HCT116 (cell line): ENCODE measurements at regions not wholly inside any gene's neighbourhood (a gene's known extent, or its start where the extent isn't known, plus 50 kb on each side); places are given as distances from the start of the nearest gene placed in this dataset.

Experiments
- ATAC-seq: fragments of 200-7000 bp; cut with Tn5 transposase; 2 replicates; pipeline ENCODE4 v1.9.1; 2020; ENCODE audit warnings: mild to moderate bottlenecking, moderate library complexity
- BruUV-seq: library from RNA; stranded (reverse); fragments of 400-500 nt; replicated peaks from 2 replicates; lab custom pipeline; 2021; lab: Mats Ljungman, UMichigan
- CTCF ChIA-PET: fragments of 300-600 bp; sonication (Branson Sonifier 250); formaldehyde crosslinking; loops from one replicate; lab custom pipeline; 2021; ENCODE audit warnings: antibody characterized with exemption; lab: Charles Lee
- POLR2A ChIA-PET: fragments of 300-600, 350-600 bp; sonication (Branson Sonifier 250); formaldehyde crosslinking; loops from one replicate; lab custom pipeline; 2021; ENCODE audit warnings: antibody characterized with exemption; lab: Charles Lee
- RAD21 ChIA-PET, 2 experiments: fragments of 300-600 bp; sonication (Branson Sonifier 250); formaldehyde crosslinking; loops; one replicate each; lab custom pipeline; 2023; ENCODE audit warnings: low total read pairs in 2 of 2; ENCODE audit not compliant: uncharacterized antibody in 2 of 2, unreplicated experiment in 2 of 2, low non-redundant PET in 1 of 2; lab: Charles Lee
- DNase-seq: peaks from one replicate; pipeline ENCODE4 v3.0.0-alpha.2; 2010; ENCODE audit warnings: low read depth, low spot score
- H2AFZ ChIP-seq: fragments of 200-600 bp; shearing (Covaris generic), sonication (generic); 2 replicates; pipeline ENCODE4 v1.6.1; 2017; ENCODE audit warnings: low read depth, mixed run types, mixed read lengths, antibody characterized with exemption, low read length; ENCODE audit not compliant: poor library complexity, severe bottlenecking
- H3K27ac ChIP-seq: 2 replicates; pipeline ENCODE4 v1.5.1; 2012; ENCODE audit warnings: low read depth, low read length
- H3K27me3 ChIP-seq: fragments of 200-600 bp; sonication (generic); 2 replicates; pipeline ENCODE4 v1.6.1; 2016; ENCODE audit warnings: mixed run types, low read length, mixed read lengths; ENCODE audit not compliant: insufficient read depth
- H3K36me3 ChIP-seq, 2 experiments: fragments of 200-500 bp in 1 of 2; fragments of 200-600 bp in 1 of 2; sonication (Bioruptor generic) in 1 of 2; sonication (generic) in 1 of 2; 2 replicates each; pipeline versions ENCODE4 v1.5.1 to v1.6.1; 2014 to 2016; ENCODE audit warnings: low read length in 2 of 2, inconsistent platforms in 1 of 2, mixed read lengths in 1 of 2, mixed run types in 1 of 2; ENCODE audit not compliant: insufficient read depth in 2 of 2, control insufficient read depth in 1 of 2
- H3K4me1 ChIP-seq, 2 experiments: fragments of 200-600 bp in 1 of 2; sonication (generic) in 1 of 2; 2 replicates each; pipeline versions ENCODE4 v1.5.1 to v1.6.1; 2012 to 2017; ENCODE audit warnings: low read length in 2 of 2, inconsistent platforms in 1 of 2, mild to moderate bottlenecking in 1 of 2, mixed read lengths in 1 of 2, mixed run types in 1 of 2, moderate library complexity in 1 of 2; ENCODE audit not compliant: insufficient read depth in 2 of 2, control insufficient read depth in 1 of 2
- H3K4me2 ChIP-seq: fragments of 200-600 bp; sonication (generic); 2 replicates; pipeline ENCODE4 v1.6.1; 2017; ENCODE audit warnings: mixed run types, low read length, mixed read lengths
- H3K4me3 ChIP-seq, 2 experiments: fragments of 200-600 bp in 1 of 2; sonication (generic) in 1 of 2; replicated peaks in 1 of 2; 2 replicates each; pipeline ENCODE4 v1.5.1; 2011 to 2016; ENCODE audit warnings: low read length in 2 of 2, control low read depth in 1 of 2, low read depth in 1 of 2, mild to moderate bottlenecking in 1 of 2, mixed read lengths in 1 of 2, mixed run types in 1 of 2
- H3K79me2 ChIP-seq: fragments of 200-600 bp; sonication (generic); 2 replicates; pipeline ENCODE4 v1.6.1; 2017; ENCODE audit warnings: mild to moderate bottlenecking, mixed run types, low read length, moderate library complexity, mixed read lengths; ENCODE audit not compliant: insufficient read depth
- H3K9ac ChIP-seq: fragments of 200-600 bp; sonication (generic); 2 replicates; pipeline ENCODE4 v1.6.1; 2016; ENCODE audit warnings: low read length, mixed read lengths
- H3K9me2 ChIP-seq: fragments of 200-600 bp; sonication (generic), shearing (Covaris generic); 2 replicates; pipeline ENCODE4 v1.6.1; 2017; ENCODE audit warnings: mixed run types, mild to moderate bottlenecking, moderate library complexity; ENCODE audit not compliant: insufficient read depth
- H3K9me3 ChIP-seq, 2 experiments: fragments of 200-500 bp in 1 of 2; fragments of 200-600 bp in 1 of 2; sonication (Bioruptor generic) in 1 of 2; sonication (generic) in 1 of 2; 2 replicates each; pipeline ENCODE4 v1.6.1; 2014 to 2017; ENCODE audit warnings: low read length in 2 of 2, mixed read lengths in 2 of 2, inconsistent platforms in 1 of 2, low read depth in 1 of 2, mild to moderate bottlenecking in 1 of 2, mixed run types in 1 of 2, moderate library complexity in 1 of 2; ENCODE audit not compliant: control insufficient read depth in 1 of 2, insufficient read depth in 1 of 2
- H4K20me1 ChIP-seq: fragments of 200-600 bp; sonication (generic), shearing (Covaris generic); 2 replicates; pipeline ENCODE4 v1.6.1; 2017; ENCODE audit warnings: mixed run types, mild to moderate bottlenecking, moderate library complexity; ENCODE audit not compliant: insufficient read depth
- CBX3 ChIP-seq: IDR thresholded peaks from 2 replicates; pipeline ENCODE4 v1.6.1; 2012; ENCODE audit warnings: low read depth
- CEBPB ChIP-seq: IDR thresholded peaks from 2 replicates; pipeline ENCODE4 v1.6.1; 2012; ENCODE audit warnings: low read depth
- CTCF ChIP-seq, 3 experiments: fragments of 200-600 bp in 1 of 3; sonication (generic) in 1 of 3; IDR thresholded peaks in 2 of 3; conservative IDR thresholded peaks in 1 of 3; 2 replicates each; pipeline ENCODE4 v1.5.1; 2012 to 2017; ENCODE audit warnings: low read depth in 2 of 3, low read length in 2 of 3, antibody characterized with exemption in 1 of 3, borderline replicate concordance in 1 of 3, control low read depth in 1 of 3, mild to moderate bottlenecking in 1 of 3, mixed read lengths in 1 of 3, mixed run types in 1 of 3, moderate library complexity in 1 of 3; ENCODE audit not compliant: insufficient read depth in 1 of 3
- EGR1 ChIP-seq: IDR thresholded peaks from 2 replicates; pipeline ENCODE4 v1.6.1; 2012; ENCODE audit warnings: low read depth
- ELF1 ChIP-seq: IDR thresholded peaks from 2 replicates; pipeline ENCODE4 v1.6.1; 2012; ENCODE audit warnings: low read depth, borderline replicate concordance
- EZH2 ChIP-seq: fragments of 200-600 bp; sonication (generic); IDR thresholded peaks from 2 replicates; pipeline ENCODE4 v1.6.1; 2017; ENCODE audit warnings: antibody characterized with exemption, mixed run types
- EZH2phosphoT487 ChIP-seq: fragments of 200-600 bp; IDR thresholded peaks from 2 replicates; pipeline ENCODE4 v1.6.1; 2018; ENCODE audit warnings: antibody characterized with exemption, borderline replicate concordance
- FOSL1 ChIP-seq: IDR thresholded peaks from 2 replicates; pipeline ENCODE4 v1.6.1; 2012; ENCODE audit warnings: low read depth
- MAX ChIP-seq: IDR thresholded peaks from 2 replicates; pipeline ENCODE4 v1.6.1; 2012
- POLR2A ChIP-seq: IDR thresholded peaks from 2 replicates; pipeline ENCODE4 v1.7.0; 2011; ENCODE audit warnings: borderline replicate concordance; ENCODE audit not compliant: insufficient read depth, insufficient read length; ENCODE audit errors: extremely low read depth
- POLR2AphosphoS5 ChIP-seq: IDR thresholded peaks from 2 replicates; pipeline ENCODE4 v1.6.1; 2011; ENCODE audit warnings: mild to moderate bottlenecking, low read depth, low read length, moderate library complexity
- RAD21 ChIP-seq: IDR thresholded peaks from 2 replicates; pipeline ENCODE4 v1.6.1; 2012; ENCODE audit warnings: low read depth, mild to moderate bottlenecking
- REST ChIP-seq: IDR thresholded peaks from 2 replicates; pipeline ENCODE4 v1.6.1; 2012; ENCODE audit warnings: low read depth
- SP1 ChIP-seq: IDR thresholded peaks from 2 replicates; pipeline ENCODE4 v1.6.1; 2012; ENCODE audit warnings: low read depth
- SRF ChIP-seq: IDR thresholded peaks from 2 replicates; pipeline ENCODE4 v1.6.1; 2012; ENCODE audit warnings: low read depth
- TCF7L2 ChIP-seq: IDR thresholded peaks from 2 replicates; pipeline ENCODE4 v1.7.0; 2011; ENCODE audit warnings: borderline replicate concordance, inconsistent platforms; ENCODE audit not compliant: insufficient read depth, insufficient read length; ENCODE audit errors: extremely low read depth
- YY1 ChIP-seq: IDR thresholded peaks from 2 replicates; pipeline ENCODE4 v1.6.1; 2011; ENCODE audit warnings: low read length, low read depth, moderate library complexity, mild to moderate bottlenecking; ENCODE audit not compliant: insufficient replicate concordance; ENCODE audit errors: extremely low read depth
- ZFX ChIP-seq: fragments of 450-650 bp; IDR thresholded peaks from 2 replicates; pipeline ENCODE4 v1.6.1; 2017
- ZNF274 ChIP-seq: fragments of 200-500 bp; sonication (Bioruptor generic); IDR thresholded peaks from 2 replicates; pipeline ENCODE4 v1.6.1; 2014; ENCODE audit warnings: mild to moderate bottlenecking, low read depth, low read length, inconsistent platforms
- intact Hi-C: fragments of 100-400 bp; cut with micrococcal nuclease; formaldehyde crosslinking; loops from 2 replicates; pipeline ENCODE4 v1.10.0; 2022

- H4K20me1 ChIP-seq = no peaks in the 10 kb centered on the region; the same call in 1 of the 2 replicates
- POLR2A ChIA-PET = no interaction called here
- TF ChIP-seq EGR1 = no peak
- no peak for TF ChIP-seq CBX3
- TF ChIP-seq REST = no peak
- no peak for TF ChIP-seq YY1
- no peak for TF ChIP-seq FOSL1
- no peak for TF ChIP-seq ZFX
- TF ChIP-seq EZH2 = no peak
- TF ChIP-seq RAD21 = no peak
- no peak for TF ChIP-seq TCF7L2
- TF ChIP-seq EZH2phosphoT487 = no peak
- TF ChIP-seq ELF1 = no peak
- no peak for TF ChIP-seq ZNF274
- TF ChIP-seq POLR2AphosphoS5 = no peak
- no peak for TF ChIP-seq CEBPB
- TF ChIP-seq POLR2A = no peak
- no peak for TF ChIP-seq SRF
- no peak for TF ChIP-seq SP1
- no peak for TF ChIP-seq MAX
- no peak for TF ChIP-seq CTCF (IDR thresholded peaks at IDR 0.05 in 2 of 3, conservative IDR thresholded peaks at IDR 0.05 in 1 of 3; ENCODE audit: borderline replicate concordance in 1 of 3, insufficient read depth in 1 of 3, low read depth in 2 of 3, low read length in 2 of 3)
- TF ChIP-seq, all 23 proteins: peak for 0
- no peaks in the 10 kb centered on the region for H3K4me1 ChIP-seq
- no peaks in the 10 kb centered on the region for H3K27me3 ChIP-seq
- CTCF ChIA-PET = no interaction called here
- no peaks in the 10 kb centered on the region for H3K36me3 ChIP-seq
- H2AFZ ChIP-seq = no peak overlapping the region
- ATAC-seq = no peak
- no peaks in the 10 kb centered on the region for H3K9me2 ChIP-seq
- no peak for DNase-seq
- BruUV-seq = no TSS peak
- H3K79me2 ChIP-seq = no peaks in the 10 kb centered on the region
- intact Hi-C loops = no loop called here
- H3K4me3 ChIP-seq = no peak overlapping the region
- RAD21 ChIA-PET = no interaction called here
- H3K27ac ChIP-seq = no peak overlapping the region
- H3K9me3 ChIP-seq = peaks cover 12 to 15% of the 10 kb centered on the region in 2 experiments; a peak in 2 of 4 replicates
- no peak overlapping the region for H3K9ac ChIP-seq
- H3K4me2 ChIP-seq = no peak overlapping the region
Observed at GRCh38 chr14:87526731-87527130, 466.3 kb downstream of the GALC start.
